ENCODE measurements at regions not wholly inside any gene's neighbourhood (a gene's known extent, or its start where the extent isn't known, plus 50 kb on each side); places are given as distances from the start of the nearest gene placed in this dataset.

DNA sequence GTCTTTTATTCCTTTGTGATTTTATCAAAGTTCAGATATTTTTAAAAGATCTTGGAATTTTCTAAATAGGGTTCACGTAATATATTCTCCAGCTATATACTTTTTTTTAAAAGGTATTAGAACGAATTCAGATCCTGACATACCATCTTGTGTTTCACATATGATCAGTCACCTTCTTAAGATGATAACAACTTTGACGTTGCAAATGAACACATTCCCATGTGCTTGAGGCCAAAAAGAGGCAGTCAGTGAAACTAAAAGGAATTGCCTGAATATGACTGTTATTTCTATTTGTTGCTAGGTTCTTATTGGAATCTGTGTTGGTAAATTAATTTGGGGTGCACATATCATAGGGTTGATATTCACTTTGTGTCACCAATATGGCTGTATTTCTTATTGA is 310.1 kb downstream of the MDFIC start:
- H3K4me3 ChIP-seq (ENCODE audit: low read depth, low read length): no peak overlapping the region
- peaks cover 12% of the 10 kb centered on the region for H3K4me1 ChIP-seq (ENCODE audit: control insufficient read depth, insufficient read depth, low read length)
- H3K36me3 ChIP-seq (ENCODE audit: control insufficient read depth in 2 of 2, insufficient read depth in 1 of 2, low read length in 2 of 2): no peaks in the 10 kb centered on the region
- no peaks in the 10 kb centered on the region for H3K9me3 ChIP-seq (ENCODE audit: control insufficient read depth, insufficient read depth, low read depth, low read length)
- ChIA-PET POLR2A (no interaction called here), CTCF (interaction anchor here (2.4 kb wide), 1 partner anchor 14 kb away, joined by 7 read pairs; no protein-coding TSS in a partner anchor)
- TF ChIP-seq ZNF768 (tag by site-specific recombination; IDR thresholded peaks at IDR 0.05) (no peak), ZNF707 (tag by site-specific recombination; IDR thresholded peaks at IDR 0.05) (no peak), ZNF514 (tag by site-specific recombination; IDR thresholded peaks at IDR 0.05) (no peak), PRDM10 (tag by site-specific recombination; IDR thresholded peaks at IDR 0.05) (no peak), KLF9 (tag by site-specific recombination; IDR thresholded peaks at IDR 0.05; ENCODE audit: low read depth) (no peak), ZNF626 (tag by site-specific recombination; IDR thresholded peaks at IDR 0.05) (no peak), KLF7 (tag by site-specific recombination; IDR thresholded peaks at IDR 0.05; ENCODE audit: borderline replicate concordance) (no peak), ZNF341 (tag by site-specific recombination; IDR thresholded peaks at IDR 0.05; ENCODE audit: low read depth) (no peak), GLI4 (tag by site-specific recombination; IDR thresholded peaks at IDR 0.05) (no peak), ZNF521 (tag by site-specific recombination; IDR thresholded peaks at IDR 0.05) (no peak), ZNF624 (tag by site-specific recombination; IDR thresholded peaks at IDR 0.05) (no peak), ZNF221 (tag by site-specific recombination; IDR thresholded peaks at IDR 0.05; ENCODE audit: borderline replicate concordance) (no peak), ZNF184 (tag by site-specific recombination; IDR thresholded peaks at IDR 0.05) (no peak)
- no peak overlapping the region for H3K27ac ChIP-seq (ENCODE audit: extremely low read depth, low read depth, low read length)

DNA sequence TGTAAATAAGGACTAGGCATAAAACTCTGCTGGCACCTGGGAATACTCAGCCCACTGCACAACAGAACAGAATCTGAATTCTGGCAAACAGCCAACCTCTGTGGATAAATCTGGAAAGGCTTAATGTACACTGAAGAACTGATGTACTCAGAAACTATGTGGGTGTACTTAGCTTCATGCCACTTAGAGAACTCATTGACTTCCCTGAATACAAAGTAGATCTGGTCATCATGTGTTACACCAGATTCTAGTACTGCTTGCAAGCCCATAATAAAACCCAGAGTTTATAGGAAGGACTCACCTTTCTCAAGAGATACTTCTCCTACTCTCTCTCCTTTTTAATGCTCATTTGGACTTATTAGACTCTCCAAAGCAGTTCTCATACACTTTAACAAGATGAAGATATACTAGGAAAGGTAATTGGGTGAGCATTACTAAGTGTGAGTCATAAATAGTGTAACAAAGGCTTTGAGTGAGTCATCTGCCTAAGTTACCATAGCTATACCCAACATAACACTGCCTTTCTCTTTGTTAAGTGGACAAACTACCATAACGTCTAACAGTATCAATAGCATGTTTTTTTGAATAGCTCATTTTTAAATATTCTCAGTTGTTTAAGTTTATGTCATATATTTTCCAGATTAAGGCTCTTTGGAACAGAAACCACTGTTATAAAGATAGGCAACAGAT is 309.1 kb downstream of the MDFIC start:
- CTCF ChIA-PET: interaction anchor here (0.6 to 2.4 kb wide), 3 partner anchors 13 to 481 kb away, joined by 3 to 7 read pairs (median 7); no protein-coding TSS in a partner anchor
- POLR2A ChIA-PET: no interaction called here
- Histone ChIP-seq H3K9me3 (ENCODE audit: control insufficient read depth, insufficient read depth, low read depth, low read length) (no peaks in the 10 kb centered on the region), H3K27ac (ENCODE audit: extremely low read depth, low read depth, low read length) (no peak overlapping the region), H3K4me1 (ENCODE audit: control insufficient read depth, insufficient read depth, low read length) (peaks cover 12% of the 10 kb centered on the region), H3K36me3 (ENCODE audit: control insufficient read depth in 2 of 2, insufficient read depth in 1 of 2, low read length in 2 of 2) (no peaks in the 10 kb centered on the region), H3K4me3 (ENCODE audit: low read depth, low read length) (no peak overlapping the region)
- TF ChIP-seq ZNF660 (tag by site-specific recombination; IDR thresholded peaks at IDR 0.05) (peak; percentile 93; the same call in 1 of the 2 replicates), ZBTB17 (tag by site-specific recombination; IDR thresholded peaks at IDR 0.05) (peak; percentile 28; the same call in 1 of the 2 replicates), ZNF324 (tag by site-specific recombination; IDR thresholded peaks at IDR 0.05) (0 out of 2 replicates have a peak, but pooled peaks have one; percentile 45), ZSCAN23 (tag by site-specific recombination; IDR thresholded peaks at IDR 0.05) (peak; percentile 57; the same call in 1 of the 2 replicates), ZNF366 (tag by site-specific recombination; conservative IDR thresholded peaks at IDR 0.05) (peak; percentile 94), ZNF629 (tag by site-specific recombination; IDR thresholded peaks at IDR 0.05) (peak; percentile 71), ZNF658 (tag by site-specific recombination; IDR thresholded peaks at IDR 0.05) (no peak), ZNF398 (tag by site-specific recombination; IDR thresholded peaks at IDR 0.05) (no peak), ZNF558 (tag by site-specific recombination; IDR thresholded peaks at IDR 0.05) (peak; percentile 79), ZEB2 (tag by site-specific recombination; IDR thresholded peaks at IDR 0.05) (peak; percentile 83; the same call in 1 of the 2 replicates)
- TF ChIP-seq, protein P1, sequence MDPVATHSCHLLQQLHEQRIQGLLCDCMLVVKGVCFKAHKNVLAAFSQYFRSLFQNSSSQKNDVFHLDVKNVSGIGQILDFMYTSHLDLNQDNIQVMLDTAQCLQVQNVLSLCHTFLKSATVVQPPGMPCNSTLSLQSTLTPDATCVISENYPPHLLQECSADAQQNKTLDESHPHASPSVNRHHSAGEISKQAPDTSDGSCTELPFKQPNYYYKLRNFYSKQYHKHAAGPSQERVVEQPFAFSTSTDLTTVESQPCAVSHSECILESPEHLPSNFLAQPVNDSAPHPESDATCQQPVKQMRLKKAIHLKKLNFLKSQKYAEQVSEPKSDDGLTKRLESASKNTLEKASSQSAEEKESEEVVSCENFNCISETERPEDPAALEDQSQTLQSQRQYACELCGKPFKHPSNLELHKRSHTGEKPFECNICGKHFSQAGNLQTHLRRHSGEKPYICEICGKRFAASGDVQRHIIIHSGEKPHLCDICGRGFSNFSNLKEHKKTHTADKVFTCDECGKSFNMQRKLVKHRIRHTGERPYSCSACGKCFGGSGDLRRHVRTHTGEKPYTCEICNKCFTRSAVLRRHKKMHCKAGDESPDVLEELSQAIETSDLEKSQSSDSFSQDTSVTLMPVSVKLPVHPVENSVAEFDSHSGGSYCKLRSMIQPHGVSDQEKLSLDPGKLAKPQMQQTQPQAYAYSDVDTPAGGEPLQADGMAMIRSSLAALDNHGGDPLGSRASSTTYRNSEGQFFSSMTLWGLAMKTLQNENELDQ (tag by site-specific recombination; IDR thresholded peaks at IDR 0.05; ENCODE audit: low read depth): no peak
- TF ChIP-seq, protein P2, sequence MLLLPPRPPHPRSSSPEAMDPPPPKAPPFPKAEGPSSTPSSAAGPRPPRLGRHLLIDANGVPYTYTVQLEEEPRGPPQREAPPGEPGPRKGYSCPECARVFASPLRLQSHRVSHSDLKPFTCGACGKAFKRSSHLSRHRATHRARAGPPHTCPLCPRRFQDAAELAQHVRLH (tag by site-specific recombination; IDR thresholded peaks at IDR 0.05): 0 out of 2 replicates have a peak, but pooled peaks have one; percentile 14
